HG03095 (cell line): ENCODE measurements at regions not wholly inside any gene's neighbourhood (a gene's known extent, or its start where the extent isn't known, plus 50 kb on each side); places are given as distances from the start of the nearest gene placed in this dataset.
"Not testable (repeated sequence)": the region's sequence is repeated elsewhere in the genome, so short reads cannot be mapped to it uniquely, and the experiment has no call there.

Source experiments
- ATAC-seq: cut with Tn5 transposase; IDR thresholded peaks from one replicate; pipeline ENCODE4 v1.9.1; 2021; ENCODE audit warnings: moderate library complexity; ENCODE audit not compliant: unreplicated experiment

- ATAC-seq: no peak
Observed at GRCh38 chr7:91397612-91398011, 133.4 kb downstream of the FZD1 start.

GRCh38 chr7:91398341-91398740 is 134.1 kb downstream of the FZD1 start:
- no peak for ATAC-seq

- ATAC-seq: no peak
Observed at GRCh38 chr7:91405092-91405788, 141.0 kb downstream of the FZD1 start.

GRCh38 chr7:91405873-91406272 is 141.6 kb downstream of the FZD1 start:
- ATAC-seq: not testable (repeated sequence)

GRCh38 chr7:91407942-91408341 is 143.7 kb downstream of the FZD1 start:
- ATAC-seq: no peak

GRCh38 chr7:91408388-91409154 is 144.3 kb downstream of the FZD1 start:
- no peak for ATAC-seq

- ATAC-seq: no peak
Observed at GRCh38 chr7:91411060-91411459, 146.8 kb downstream of the FZD1 start.

- no peak for ATAC-seq
Observed at GRCh38 chr7:91412298-91412697, 148.1 kb downstream of the FZD1 start.

GRCh38 chr7:91414734-91415133 is 150.5 kb downstream of the FZD1 start:
- no peak for ATAC-seq

GRCh38 chr7:91416155-91416865 is 152.1 kb downstream of the FZD1 start:
- no peak for ATAC-seq

- ATAC-seq: no peak
Observed at GRCh38 chr7:91420606-91421005, 156.4 kb downstream of the FZD1 start.

GRCh38 chr7:91421018-91421417 is 156.8 kb downstream of the FZD1 start:
- no peak for ATAC-seq

GRCh38 chr7:91424371-91424770 is 160.1 kb downstream of the FZD1 start:
- ATAC-seq: no peak

GRCh38 chr7:91425149-91425548 is 160.9 kb downstream of the FZD1 start:
- ATAC-seq: no peak

- no peak for ATAC-seq
Observed at GRCh38 chr7:91427051-91427450, 162.8 kb downstream of the FZD1 start.

GRCh38 chr7:91431601-91432000 is 167.4 kb downstream of the FZD1 start:
- ATAC-seq: no peak

GRCh38 chr7:91434836-91435235 is 170.6 kb downstream of the FZD1 start:
- no peak for ATAC-seq

GRCh38 chr7:91435381-91436059 is 171.3 kb downstream of the FZD1 start:
- ATAC-seq: no peak

GRCh38 chr7:91436655-91437054 is 172.4 kb downstream of the FZD1 start:
- ATAC-seq: no peak

- ATAC-seq: not testable (repeated sequence)
Observed at GRCh38 chr7:91440198-91440597, 176.0 kb downstream of the FZD1 start.

GRCh38 chr7:91443862-91444261 is 179.6 kb downstream of the FZD1 start:
- ATAC-seq: no peak
